CD4-positive, alpha-beta T cell (primary cell): ENCODE measurements at regions not wholly inside any gene's neighbourhood (a gene's known extent, or its start where the extent isn't known, plus 50 kb on each side); places are given as distances from the start of the nearest gene placed in this dataset.

Source experiments
- ATAC-seq: fragments of 200-7000 bp; cut with Tn5 transposase; one replicate; pipeline ENCODE4 v1.10.0; 2022; ENCODE audit warnings: mild to moderate bottlenecking; ENCODE audit not compliant: poor library complexity
- CTCF ChIA-PET: fragments of 350-600 bp; sonication (Branson Sonifier 250); formaldehyde crosslinking; loops from one replicate; lab custom pipeline; 2021; ENCODE audit warnings: antibody characterized with exemption, inconsistent platforms; lab: Charles Lee
- POLR2A ChIA-PET: fragments of 350-600 bp; sonication (Branson Sonifier 250); formaldehyde crosslinking; loops from one replicate; lab custom pipeline; 2021; ENCODE audit warnings: antibody characterized with exemption, inconsistent platforms; lab: Charles Lee
- DNase-seq, 14 experiments: peaks; one replicate each; pipeline ENCODE4 v3.0.0-alpha.2; 2013 to 2020; ENCODE audit warnings: mixed read lengths in 2 of 14
- H3K27ac ChIP-seq, 2 donors: one replicate each; pipeline versions ENCODE4 v1.5.1 to v1.7.0; 2013; ENCODE audit warnings: low read length in 2 of 2, low read depth in 1 of 2, mild to moderate bottlenecking in 1 of 2
- H3K27me3 ChIP-seq, 2 experiments: 1 replicate in 1 of 2; 2 replicates in 1 of 2; pipeline versions ENCODE4 v1.6.1 to v1.7.0; 2013; ENCODE audit warnings: low read length in 2 of 2, control low read depth in 1 of 2, mild to moderate bottlenecking in 1 of 2, moderate library complexity in 1 of 2; ENCODE audit not compliant: insufficient read depth in 2 of 2, control insufficient read depth in 1 of 2
- H3K36me3 ChIP-seq: one replicate; pipeline ENCODE4 v1.6.1; 2013; ENCODE audit warnings: low read length, control low read depth; ENCODE audit not compliant: insufficient read depth
- H3K4me1 ChIP-seq: one replicate; pipeline ENCODE4 v1.6.1; 2013; ENCODE audit warnings: low read length, control low read depth; ENCODE audit not compliant: insufficient read depth
- H3K4me3 ChIP-seq: one replicate; pipeline ENCODE4 v1.5.1; 2013; ENCODE audit warnings: mild to moderate bottlenecking, low read length, moderate library complexity
- H3K9me3 ChIP-seq, 2 experiments: 1 replicate in 1 of 2; 2 replicates in 1 of 2; pipeline versions ENCODE4 v1.6.1 to v1.7.0; 2013; ENCODE audit warnings: low read length in 2 of 2, mild to moderate bottlenecking in 2 of 2, control low read depth in 1 of 2, moderate library complexity in 1 of 2; ENCODE audit not compliant: control insufficient read depth in 1 of 2, insufficient read depth in 1 of 2
- H3K27ac Mint-ChIP-seq: one replicate; pipeline ENCODE4 v1.8.0; 2020; ENCODE audit warnings: mixed read lengths
- H3K27me3 Mint-ChIP-seq: one replicate; pipeline ENCODE4 v1.8.0; 2021; ENCODE audit warnings: mixed read lengths
- H3K36me3 Mint-ChIP-seq: one replicate; pipeline ENCODE4 v1.8.0; 2021; ENCODE audit warnings: low read depth, mixed read lengths
- H3K4me1 Mint-ChIP-seq: one replicate; pipeline ENCODE4 v1.8.0; 2021; ENCODE audit warnings: low read depth, mixed read lengths
- H3K4me3 Mint-ChIP-seq: one replicate; pipeline ENCODE4 v1.8.0; 2020; ENCODE audit warnings: mild to moderate bottlenecking, mixed read lengths
- H3K9me3 Mint-ChIP-seq: one replicate; pipeline ENCODE4 v1.8.0; 2020; ENCODE audit warnings: mixed read lengths
- CTCF ChIP-seq: fragments of 200-600 bp; IDR thresholded peaks from one replicate; pipeline ENCODE4 v1.8.0; 2022; ENCODE audit warnings: antibody characterized with exemption, mild to moderate bottlenecking
- intact Hi-C, 2 experiments: fragments of 100-400 bp; cut with DNase I in 1 of 2; cut with micrococcal nuclease in 1 of 2; formaldehyde crosslinking; loops; one replicate each; pipeline versions ENCODE4 v1.15.1 to v1.9.0; 2023 to 2025; cut with DNase I, micrococcal nuclease

- Histone ChIP-seq H3K27ac (no peak overlapping the region), H3K4me1 (no peaks in the 10 kb centered on the region), H3K27me3 (no peaks in the 10 kb centered on the region), H3K9me3 (no peaks in the 10 kb centered on the region), H3K36me3 (no peaks in the 10 kb centered on the region), H3K4me3 (no peak overlapping the region)
- DNase-seq (no peak), ATAC-seq (no peak)
- TF ChIP-seq CTCF, result no peak
- ChIA-PET CTCF (no interaction called here), POLR2A (no interaction called here)
- no peak overlapping the region for H3K27ac Mint-ChIP-seq
- H3K4me3 Mint-ChIP-seq, result no peak overlapping the region
- H3K27me3 Mint-ChIP-seq, result no peaks in the 10 kb centered on the region
- H3K36me3 Mint-ChIP-seq, result no peaks in the 10 kb centered on the region
- no peaks in the 10 kb centered on the region for H3K9me3 Mint-ChIP-seq
- H3K4me1 Mint-ChIP-seq, result peaks cover 37% of the 10 kb centered on the region
- intact Hi-C loops, result no loop called here
Measured at GRCh38 chrY:21105529-21105928, 349.6 kb downstream of the RPS4Y2 start.

- Mint-ChIP-seq H3K27ac (no peak overlapping the region), H3K27me3 (no peaks in the 10 kb centered on the region), H3K36me3 (no peaks in the 10 kb centered on the region), H3K4me3 (no peak overlapping the region), H3K4me1 (peaks cover 22% of the 10 kb centered on the region), H3K9me3 (no peaks in the 10 kb centered on the region)
- H3K4me1 ChIP-seq, result no peaks in the 10 kb centered on the region
- DNase-seq, result no peak
- H3K36me3 ChIP-seq, result no peaks in the 10 kb centered on the region
- intact Hi-C loops, result no loop called here
- H3K4me3 ChIP-seq, result no peak overlapping the region
- TF ChIP-seq CTCF, result no peak
- no peaks in the 10 kb centered on the region for H3K27me3 ChIP-seq
- no peaks in the 10 kb centered on the region for H3K9me3 ChIP-seq
- CTCF ChIA-PET, result no interaction called here
- ATAC-seq, result no peak
- POLR2A ChIA-PET, result no interaction called here
- no peak overlapping the region for H3K27ac ChIP-seq
Measured at GRCh38 chrY:21111313-21111712, 355.4 kb downstream of the RPS4Y2 start.

GRCh38 chrY:21121065-21121464 is 365.2 kb downstream of the RPS4Y2 start:
- ChIA-PET POLR2A (no interaction called here), CTCF (no interaction called here)
- no peak for DNase-seq

More at GRCh38 chrY:21121065-21121464, 365.2 kb downstream of the RPS4Y2 start:
- Mint-ChIP-seq H3K27ac (no peak overlapping the region), H3K9me3 (no peaks in the 10 kb centered on the region), H3K4me3 (no peak overlapping the region), H3K4me1 (peaks cover 4% of the 10 kb centered on the region), H3K36me3 (no peaks in the 10 kb centered on the region), H3K27me3 (no peaks in the 10 kb centered on the region)
- no peak overlapping the region for H3K27ac ChIP-seq
- intact Hi-C loops, result no loop called here
- no peak for TF ChIP-seq CTCF
- H3K27me3 ChIP-seq, result no peaks in the 10 kb centered on the region
- ATAC-seq, result no peak
- H3K4me1 ChIP-seq, result no peaks in the 10 kb centered on the region
- H3K36me3 ChIP-seq, result no peaks in the 10 kb centered on the region
- no peaks in the 10 kb centered on the region for H3K9me3 ChIP-seq
- H3K4me3 ChIP-seq, result no peak overlapping the region
